SIG-M5 treated with dmso at 0.1 percent for 504 hours (cell line): ENCODE measurements at regions not wholly inside any gene's neighbourhood (a gene's known extent, or its start where the extent isn't known, plus 50 kb on each side); places are given as distances from the start of the nearest gene placed in this dataset.

Experiments used
- DNase-seq: peaks from one replicate; lab custom pipeline; 2025; ENCODE audit not compliant: unreplicated experiment; lab: John Stamatoyannopoulos, UW

- DNase-seq, result no peak
These were observed 853.8 kb upstream of the INTU start for GRCh38 chr4:126779001-126779400.

GRCh38 chr4:126779436-126780166 is 853.2 kb upstream of the INTU start:
- no peak for DNase-seq

- DNase-seq, result no peak
These were observed 849.6 kb upstream of the INTU start for GRCh38 chr4:126783191-126783590.

- no peak for DNase-seq
These were observed 847.7 kb upstream of the INTU start for GRCh38 chr4:126784966-126785580.

- no peak for DNase-seq
These were observed 842.1 kb upstream of the INTU start for GRCh38 chr4:126790633-126791032.

- no peak for DNase-seq
These were observed 838.4 kb upstream of the INTU start for GRCh38 chr4:126794363-126794762.

GRCh38 chr4:126798214-126798613 is 834.5 kb upstream of the INTU start:
- no peak for DNase-seq

- DNase-seq, result no peak
These were observed 833.3 kb upstream of the INTU start for GRCh38 chr4:126799416-126799815.

GRCh38 chr4:126799971-126800574 is 832.7 kb upstream of the INTU start:
- no peak for DNase-seq

GRCh38 chr4:126800575-126801141 is 832.1 kb upstream of the INTU start:
- DNase-seq, result no peak

- no peak for DNase-seq
These were observed 825.6 kb upstream of the INTU start for GRCh38 chr4:126807132-126807531.

- DNase-seq, result no peak
These were observed 820.7 kb upstream of the INTU start for GRCh38 chr4:126812076-126812475.

GRCh38 chr4:126820631-126821030 is 812.1 kb upstream of the INTU start:
- no peak for DNase-seq

- DNase-seq, result no peak
These were observed 811.6 kb upstream of the INTU start for GRCh38 chr4:126821152-126821551.

GRCh38 chr4:126825083-126825482 is 807.7 kb upstream of the INTU start:
- DNase-seq, result no peak

- DNase-seq, result no peak
These were observed 805.1 kb upstream of the INTU start for GRCh38 chr4:126827669-126828068.

GRCh38 chr4:126834854-126835253 is 797.9 kb upstream of the INTU start:
- DNase-seq, result no peak

GRCh38 chr4:126838941-126839679 is 793.6 kb upstream of the INTU start:
- DNase-seq, result no peak

GRCh38 chr4:126843492-126844067 is 789.2 kb upstream of the INTU start:
- DNase-seq, result no peak

GRCh38 chr4:126850286-126850685 is 782.5 kb upstream of the INTU start:
- DNase-seq, result no peak

GRCh38 chr4:126851391-126851790 is 781.4 kb upstream of the INTU start:
- DNase-seq, result no peak
